ENCODE measurements at regions not wholly inside any gene's neighbourhood (a gene's known extent, or its start where the extent isn't known, plus 50 kb on each side); places are given as distances from the start of the nearest gene placed in this dataset.

DNA sequence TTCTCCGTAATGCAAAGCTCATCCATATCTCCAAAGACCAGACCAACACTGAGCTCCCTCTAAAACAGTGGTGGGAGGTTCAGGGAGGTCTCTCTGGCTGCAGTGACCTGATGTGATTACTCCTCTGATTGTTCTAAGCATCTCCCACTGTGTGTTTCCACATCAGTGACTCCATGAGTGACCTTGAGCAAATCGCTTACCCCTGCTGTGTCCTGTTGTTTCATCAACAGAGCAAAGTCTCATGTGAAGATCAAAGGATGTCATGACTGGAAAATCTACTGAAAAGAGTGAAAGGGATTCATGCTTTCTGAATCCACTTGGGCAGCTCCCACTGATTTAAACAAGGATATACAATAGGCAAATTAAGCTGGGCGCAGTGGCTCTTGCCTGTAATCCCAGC, 352.9 kb downstream of the TMEM114 start:
- H2AFZ ChIP-seq (ENCODE audit: low read depth, low read length, poor library complexity, severe bottlenecking): no peak overlapping the region
- H3K79me2 ChIP-seq (ENCODE audit: insufficient read depth, low read length): no peaks in the 10 kb centered on the region
- no peak overlapping the region for H3K9ac ChIP-seq (ENCODE audit: low read length)
- no peaks in the 10 kb centered on the region for H3K27me3 ChIP-seq (ENCODE audit: insufficient read depth, low read length)
- H3K9me2 ChIP-seq (ENCODE audit: insufficient read depth): no peaks in the 10 kb centered on the region
- CTCF ChIA-PET: no interaction called here
- TF ChIP-seq FOSL1 (IDR thresholded peaks at IDR 0.05; ENCODE audit: low read depth) (no peak), REST (IDR thresholded peaks at IDR 0.05; ENCODE audit: low read depth) (no peak), MAX (IDR thresholded peaks at IDR 0.05) (no peak), CTCF (IDR thresholded peaks at IDR 0.05 in 2 of 3, conservative IDR thresholded peaks at IDR 0.05 in 1 of 3; ENCODE audit: borderline replicate concordance in 1 of 3, insufficient read depth in 1 of 3, low read depth in 2 of 3, low read length in 2 of 3) (no peak), POLR2AphosphoS5 (IDR thresholded peaks at IDR 0.05; ENCODE audit: low read depth, low read length) (no peak), POLR2A (IDR thresholded peaks at IDR 0.05; ENCODE audit: borderline replicate concordance, extremely low read depth, insufficient read depth, insufficient read length) (no peak), EZH2phosphoT487 (IDR thresholded peaks at IDR 0.05; ENCODE audit: borderline replicate concordance) (no peak), SIN3A (IDR thresholded peaks at IDR 0.05; ENCODE audit: low read depth) (no peak), CBX3 (IDR thresholded peaks at IDR 0.05; ENCODE audit: low read depth) (no peak), SP1 (IDR thresholded peaks at IDR 0.05; ENCODE audit: low read depth) (no peak), TCF7L2 (IDR thresholded peaks at IDR 0.05; ENCODE audit: borderline replicate concordance, extremely low read depth, insufficient read depth, insufficient read length) (no peak), RAD21 (IDR thresholded peaks at IDR 0.05; ENCODE audit: low read depth) (no peak)
- H3K4me1 ChIP-seq (ENCODE audit: control insufficient read depth in 1 of 2, insufficient read depth in 2 of 2, low read length in 2 of 2): no peaks in the 10 kb centered on the region
- intact Hi-C loops (cut with micrococcal nuclease): no loop called here
- RAD21 ChIA-PET (ENCODE audit: low non-redundant PET in 1 of 2, low total read pairs in 2 of 2, uncharacterized antibody in 2 of 2, unreplicated experiment in 2 of 2): no interaction called here
- no peak overlapping the region for H3K4me3 ChIP-seq (replicated peaks in 1 of 2; ENCODE audit: low read depth in 1 of 2, low read length in 2 of 2)
- no peaks in the 10 kb centered on the region for H3K36me3 ChIP-seq (ENCODE audit: control insufficient read depth in 1 of 2, insufficient read depth in 2 of 2, low read length in 2 of 2)
- POLR2A ChIA-PET: no interaction called here
- H3K4me2 ChIP-seq (ENCODE audit: low read length): no peak overlapping the region
- no peaks in the 10 kb centered on the region for H4K20me1 ChIP-seq (ENCODE audit: insufficient read depth)
- no TSS peak for BruUV-seq (replicated peaks)
- H3K27ac ChIP-seq (ENCODE audit: low read depth, low read length): no peak overlapping the region
- no peak for DNase-seq (ENCODE audit: low read depth, low spot score)
- peaks cover 0 to 3% of the 10 kb centered on the region in 2 experiments; a peak in 2 of 4 replicates for H3K9me3 ChIP-seq (ENCODE audit: control insufficient read depth in 1 of 2, insufficient read depth in 1 of 2, low read depth in 1 of 2, low read length in 2 of 2)
- no peak for ATAC-seq

Measured in HCT116 (cell line).